Astrocyte (in vitro differentiated cells and primary cell): ENCODE measurements at regions not wholly inside any gene's neighbourhood (a gene's known extent, or its start where the extent isn't known, plus 50 kb on each side); places are given as distances from the start of the nearest gene placed in this dataset.

Experiments
- DNase-seq: peaks from one replicate; pipeline ENCODE4 v3.0.0-alpha.2; 2010; ENCODE audit warnings: low read depth
- FAIRE-seq: peaks from 2 replicates; lab custom pipeline; 2011; peaks lifted over from hg19 to GRCh38; lab: Jason Lieb, UNC
- H2AFZ ChIP-seq: 2 replicates; pipeline ENCODE4 v1.6.0; 2012; ENCODE audit warnings: low read depth, low read length, inconsistent platforms
- H3K27ac ChIP-seq: 2 replicates; pipeline ENCODE4 v1.5.1; 2011; ENCODE audit warnings: low read depth, low read length, inconsistent platforms
- H3K27me3 ChIP-seq: 2 replicates; pipeline ENCODE4 v1.6.0; 2011; ENCODE audit warnings: low read length, inconsistent platforms; ENCODE audit not compliant: insufficient read depth
- H3K36me3 ChIP-seq: 2 replicates; pipeline ENCODE4 v1.5.1; 2011; ENCODE audit warnings: low read length, inconsistent platforms; ENCODE audit not compliant: insufficient read depth
- H3K4me1 ChIP-seq: 2 replicates; pipeline ENCODE4 v1.5.1; 2011; ENCODE audit warnings: low read length, inconsistent platforms; ENCODE audit not compliant: insufficient read depth
- H3K4me2 ChIP-seq: 2 replicates; pipeline ENCODE4 v1.6.0; 2012; ENCODE audit warnings: low read length, inconsistent platforms
- H3K4me3 ChIP-seq: 2 replicates; pipeline ENCODE4 v1.5.1; 2011; ENCODE audit warnings: low read depth, mild to moderate bottlenecking, low read length, inconsistent platforms; ENCODE audit not compliant: insufficient read depth
- H3K79me2 ChIP-seq: 2 replicates; pipeline ENCODE4 v1.6.0; 2012; ENCODE audit warnings: mild to moderate bottlenecking, low read length, inconsistent platforms; ENCODE audit not compliant: insufficient read depth
- H3K9ac ChIP-seq: 2 replicates; pipeline ENCODE4 v1.6.0; 2012; ENCODE audit warnings: mild to moderate bottlenecking, low read length, inconsistent platforms
- H3K9me3 ChIP-seq: 2 replicates; pipeline ENCODE4 v1.5.1; 2012; ENCODE audit warnings: low read depth, mild to moderate bottlenecking, low read length, inconsistent platforms; ENCODE audit not compliant: insufficient read depth
- H4K20me1 ChIP-seq: 2 replicates; pipeline ENCODE4 v1.6.0; 2012; ENCODE audit warnings: low read length, inconsistent platforms; ENCODE audit not compliant: insufficient read depth
- H3K27ac Mint-ChIP-seq: one replicate; pipeline ENCODE4 v1.8.0; 2021; ENCODE audit warnings: mild to moderate bottlenecking, mixed read lengths; ENCODE audit not compliant: unreplicated experiment
- H3K27me3 Mint-ChIP-seq: one replicate; pipeline ENCODE4 v1.8.0; 2021; ENCODE audit warnings: low read depth, mixed read lengths; ENCODE audit not compliant: unreplicated experiment
- H3K36me3 Mint-ChIP-seq: one replicate; pipeline ENCODE4 v1.8.0; 2021; ENCODE audit warnings: low read depth, mixed read lengths; ENCODE audit not compliant: unreplicated experiment
- H3K4me1 Mint-ChIP-seq: one replicate; pipeline ENCODE4 v1.8.0; 2021; ENCODE audit warnings: low read depth, mixed read lengths; ENCODE audit not compliant: unreplicated experiment
- H3K4me3 Mint-ChIP-seq: one replicate; pipeline ENCODE4 v1.8.0; 2021; ENCODE audit warnings: mild to moderate bottlenecking, moderate library complexity, mixed read lengths; ENCODE audit not compliant: unreplicated experiment
- H3K9me3 Mint-ChIP-seq: one replicate; pipeline ENCODE4 v1.8.0; 2021; ENCODE audit warnings: mild to moderate bottlenecking, mixed read lengths; ENCODE audit not compliant: unreplicated experiment
- EZH2 ChIP-seq: IDR thresholded peaks from 2 replicates; pipeline ENCODE4 v1.6.1; 2012; ENCODE audit warnings: mild to moderate bottlenecking, low read length, inconsistent platforms; ENCODE audit not compliant: insufficient read depth
- TF ChIP-seq, protein P1 (sequence below): IDR thresholded peaks from 2 replicates; pipeline ENCODE4 v1.5.1; 2011; ENCODE audit warnings: low read depth, mild to moderate bottlenecking, inconsistent platforms, low read length, moderate library complexity; ENCODE audit not compliant: insufficient read depth

DNA sequence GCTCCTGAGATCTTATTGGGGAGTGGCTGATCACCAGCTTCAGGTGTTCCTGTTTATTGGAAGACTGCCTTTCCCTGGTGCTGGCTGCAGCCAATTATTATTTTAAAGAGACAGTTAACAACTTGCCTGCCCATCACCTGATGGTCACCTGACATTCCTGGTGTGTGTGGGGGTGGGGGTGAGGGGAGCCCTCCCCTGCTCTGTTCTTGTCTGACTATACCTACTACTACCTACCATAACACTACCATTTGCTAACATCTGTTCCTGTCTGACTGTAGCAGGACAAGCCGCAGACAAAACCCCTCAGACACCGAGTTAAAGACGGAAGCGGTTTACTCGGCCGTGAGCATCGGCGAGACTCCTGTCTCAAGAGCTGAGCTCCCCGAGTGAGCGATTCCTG, 54.9 kb upstream of the NBPF3 start:
- Histone ChIP-seq H3K9ac (no peak overlapping the region), H3K79me2 (no peaks in the 10 kb centered on the region), H3K9me3 (no peaks in the 10 kb centered on the region), H3K27ac (no peak overlapping the region), H4K20me1 (no peaks in the 10 kb centered on the region), H3K4me1 (no peaks in the 10 kb centered on the region), H3K4me3 (no peak overlapping the region), H3K36me3 (no peaks in the 10 kb centered on the region), H2AFZ (no peak overlapping the region), H3K4me2 (no peak overlapping the region), H3K27me3 (peaks cover 15% of the 10 kb centered on the region)
- no peak for FAIRE-seq
- H3K9me3 Mint-ChIP-seq: peaks cover 10% of the 10 kb centered on the region
- H3K27me3 Mint-ChIP-seq: peaks cover 26% of the 10 kb centered on the region
- H3K4me1 Mint-ChIP-seq: peaks cover 3% of the 10 kb centered on the region
- peaks cover 5% of the 10 kb centered on the region for H3K36me3 Mint-ChIP-seq
- DNase-seq: no peak
- no peak overlapping the region for H3K4me3 Mint-ChIP-seq
- TF ChIP-seq, protein P1, sequence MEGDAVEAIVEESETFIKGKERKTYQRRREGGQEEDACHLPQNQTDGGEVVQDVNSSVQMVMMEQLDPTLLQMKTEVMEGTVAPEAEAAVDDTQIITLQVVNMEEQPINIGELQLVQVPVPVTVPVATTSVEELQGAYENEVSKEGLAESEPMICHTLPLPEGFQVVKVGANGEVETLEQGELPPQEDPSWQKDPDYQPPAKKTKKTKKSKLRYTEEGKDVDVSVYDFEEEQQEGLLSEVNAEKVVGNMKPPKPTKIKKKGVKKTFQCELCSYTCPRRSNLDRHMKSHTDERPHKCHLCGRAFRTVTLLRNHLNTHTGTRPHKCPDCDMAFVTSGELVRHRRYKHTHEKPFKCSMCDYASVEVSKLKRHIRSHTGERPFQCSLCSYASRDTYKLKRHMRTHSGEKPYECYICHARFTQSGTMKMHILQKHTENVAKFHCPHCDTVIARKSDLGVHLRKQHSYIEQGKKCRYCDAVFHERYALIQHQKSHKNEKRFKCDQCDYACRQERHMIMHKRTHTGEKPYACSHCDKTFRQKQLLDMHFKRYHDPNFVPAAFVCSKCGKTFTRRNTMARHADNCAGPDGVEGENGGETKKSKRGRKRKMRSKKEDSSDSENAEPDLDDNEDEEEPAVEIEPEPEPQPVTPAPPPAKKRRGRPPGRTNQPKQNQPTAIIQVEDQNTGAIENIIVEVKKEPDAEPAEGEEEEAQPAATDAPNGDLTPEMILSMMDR: no peak
- no peak for TF ChIP-seq EZH2
- H3K27ac Mint-ChIP-seq: no peak overlapping the region

DNA sequence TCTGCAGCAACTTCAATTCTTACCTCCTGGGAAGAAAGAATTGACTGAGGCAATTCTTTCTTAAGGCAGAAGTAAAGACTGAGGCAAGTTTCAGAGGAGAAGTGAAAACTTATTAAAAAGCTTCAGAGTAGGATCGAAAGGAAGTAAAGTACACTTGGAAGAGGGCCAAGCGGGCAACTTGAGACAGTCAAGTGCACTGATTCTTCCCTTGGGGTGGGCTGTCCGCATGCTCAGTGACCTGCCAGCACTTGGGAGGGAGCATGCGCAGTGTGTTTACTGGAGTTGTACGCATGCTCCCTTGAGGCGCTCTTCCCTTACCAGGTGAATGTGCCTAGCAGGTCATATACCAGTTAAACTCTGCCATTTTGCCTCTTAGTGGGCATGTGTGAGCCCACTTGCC, 55.3 kb upstream of the NBPF3 start:
- TF ChIP-seq EZH2: no peak
- TF ChIP-seq, protein P1: no peak
- Mint-ChIP-seq H3K27ac (no peak overlapping the region), H3K36me3 (peaks cover 5% of the 10 kb centered on the region), H3K4me1 (peaks cover 3% of the 10 kb centered on the region), H3K9me3 (peaks cover 12% of the 10 kb centered on the region), H3K27me3 (peaks cover 26% of the 10 kb centered on the region), H3K4me3 (no peak overlapping the region)
- no peak overlapping the region for H3K9ac ChIP-seq
- H3K4me3 ChIP-seq: no peak overlapping the region
- H3K4me2 ChIP-seq: no peak overlapping the region
- no peaks in the 10 kb centered on the region for H4K20me1 ChIP-seq
- FAIRE-seq (no peak), DNase-seq (no peak)
- no peak overlapping the region for H3K27ac ChIP-seq
- no peaks in the 10 kb centered on the region for H3K4me1 ChIP-seq
- no peaks in the 10 kb centered on the region for H3K36me3 ChIP-seq
- no peaks in the 10 kb centered on the region for H3K79me2 ChIP-seq
- H2AFZ ChIP-seq: no peak overlapping the region
- H3K9me3 ChIP-seq: no peaks in the 10 kb centered on the region
- peaks cover 15% of the 10 kb centered on the region for H3K27me3 ChIP-seq

DNA sequence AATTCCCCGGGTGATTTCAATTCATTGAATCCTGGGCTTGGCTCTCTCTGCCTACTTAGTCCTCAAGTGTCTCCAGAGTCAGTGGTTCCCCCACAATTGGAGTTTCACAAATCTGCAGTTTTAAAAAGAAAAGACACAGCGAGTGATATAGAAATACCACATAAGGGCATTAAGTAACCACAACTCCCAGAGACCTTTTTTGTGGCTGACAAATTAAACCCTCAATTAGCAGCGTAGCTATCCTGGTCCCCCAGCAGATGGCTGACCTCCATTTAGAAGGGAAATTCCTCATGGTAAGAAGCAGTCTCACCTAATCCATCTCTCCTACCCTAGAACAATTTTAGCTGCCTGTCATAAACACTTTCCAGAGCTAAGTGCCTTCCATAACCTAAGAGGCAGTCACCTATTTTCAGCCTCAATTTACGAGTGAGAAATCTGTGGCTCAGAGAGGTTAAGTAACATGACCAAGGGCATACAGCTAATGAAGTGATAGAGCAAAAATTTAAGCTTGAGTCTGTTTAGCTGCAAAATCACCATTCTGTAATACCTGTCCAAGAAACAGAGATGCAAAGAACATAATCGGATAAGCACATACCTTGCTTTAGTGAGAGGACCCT, 56.0 kb upstream of the NBPF3 start:
- no peaks in the 10 kb centered on the region for H3K9me3 ChIP-seq
- Mint-ChIP-seq H3K27ac (no peak overlapping the region), H3K36me3 (peaks cover 5% of the 10 kb centered on the region), H3K4me1 (peaks cover 3% of the 10 kb centered on the region), H3K27me3 (peaks cover 28% of the 10 kb centered on the region), H3K4me3 (no peak overlapping the region), H3K9me3 (peaks cover 12% of the 10 kb centered on the region)
- TF ChIP-seq, protein P1: no peak
- TF ChIP-seq EZH2: no peak
- DNase-seq: no peak
- H3K4me2 ChIP-seq: no peak overlapping the region
- H3K79me2 ChIP-seq: no peaks in the 10 kb centered on the region
- no peak overlapping the region for H2AFZ ChIP-seq
- no peaks in the 10 kb centered on the region for H4K20me1 ChIP-seq
- no peak for FAIRE-seq
- H3K27me3 ChIP-seq: peaks cover 15% of the 10 kb centered on the region
- no peaks in the 10 kb centered on the region for H3K4me1 ChIP-seq
- no peak overlapping the region for H3K4me3 ChIP-seq
- no peak overlapping the region for H3K9ac ChIP-seq
- no peak overlapping the region for H3K27ac ChIP-seq
- no peaks in the 10 kb centered on the region for H3K36me3 ChIP-seq
